ENCODE measurements at regions not wholly inside any gene's neighbourhood (a gene's known extent, or its start where the extent isn't known, plus 50 kb on each side); places are given as distances from the start of the nearest gene placed in this dataset.

GRCh38 chr11:116607027-116607426 is 165.8 kb downstream of the BUD13 start:
- TF ChIP-seq, protein P1, sequence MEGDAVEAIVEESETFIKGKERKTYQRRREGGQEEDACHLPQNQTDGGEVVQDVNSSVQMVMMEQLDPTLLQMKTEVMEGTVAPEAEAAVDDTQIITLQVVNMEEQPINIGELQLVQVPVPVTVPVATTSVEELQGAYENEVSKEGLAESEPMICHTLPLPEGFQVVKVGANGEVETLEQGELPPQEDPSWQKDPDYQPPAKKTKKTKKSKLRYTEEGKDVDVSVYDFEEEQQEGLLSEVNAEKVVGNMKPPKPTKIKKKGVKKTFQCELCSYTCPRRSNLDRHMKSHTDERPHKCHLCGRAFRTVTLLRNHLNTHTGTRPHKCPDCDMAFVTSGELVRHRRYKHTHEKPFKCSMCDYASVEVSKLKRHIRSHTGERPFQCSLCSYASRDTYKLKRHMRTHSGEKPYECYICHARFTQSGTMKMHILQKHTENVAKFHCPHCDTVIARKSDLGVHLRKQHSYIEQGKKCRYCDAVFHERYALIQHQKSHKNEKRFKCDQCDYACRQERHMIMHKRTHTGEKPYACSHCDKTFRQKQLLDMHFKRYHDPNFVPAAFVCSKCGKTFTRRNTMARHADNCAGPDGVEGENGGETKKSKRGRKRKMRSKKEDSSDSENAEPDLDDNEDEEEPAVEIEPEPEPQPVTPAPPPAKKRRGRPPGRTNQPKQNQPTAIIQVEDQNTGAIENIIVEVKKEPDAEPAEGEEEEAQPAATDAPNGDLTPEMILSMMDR (conservative IDR thresholded peaks at IDR 0.05 in 1 of 2, IDR thresholded peaks at IDR 0.05 in 1 of 2; ENCODE audit: low read depth in 1 of 2, low read length in 2 of 2) = no peak
- no peak for TF ChIP-seq EZH2 (IDR thresholded peaks at IDR 0.05; ENCODE audit: low read length, missing control alignments)
